ENCODE measurements at regions not wholly inside any gene's neighbourhood (a gene's known extent, or its start where the extent isn't known, plus 50 kb on each side); places are given as distances from the start of the nearest gene placed in this dataset.
"Not testable (repeated sequence)": the region's sequence is repeated elsewhere in the genome, so short reads cannot be mapped to it uniquely, and the experiment has no call there.

GRCh38 chr1:238340989-238341388, 450.3 kb upstream of the ZP4 start:
- TF ChIP-seq CTCF (IDR thresholded peaks at IDR 0.05; ENCODE audit: borderline replicate concordance, insufficient read depth, low read depth, low read length): no peak

GRCh38 chr1:238336531-238336930, 445.8 kb upstream of the ZP4 start:
- TF ChIP-seq CTCF (IDR thresholded peaks at IDR 0.05; ENCODE audit: borderline replicate concordance, insufficient read depth, low read depth, low read length): no peak

More at GRCh38 chr1:238340989-238341388, 450.3 kb upstream of the ZP4 start:
- no peak overlapping the region for H3K4me3 ChIP-seq (ENCODE audit: low read depth, low read length)

GRCh38 chr1:238334170-238334569, 443.4 kb upstream of the ZP4 start:
- no peak overlapping the region for H3K4me3 ChIP-seq (ENCODE audit: low read depth, low read length)
- no peak for TF ChIP-seq CTCF (IDR thresholded peaks at IDR 0.05; ENCODE audit: borderline replicate concordance, insufficient read depth, low read depth, low read length)

More at GRCh38 chr1:238336531-238336930, 445.8 kb upstream of the ZP4 start:
- no peak overlapping the region for H3K4me3 ChIP-seq (ENCODE audit: low read depth, low read length)

- H3K4me3 ChIP-seq (ENCODE audit: low read depth, low read length): no peak overlapping the region
- no peak for TF ChIP-seq CTCF (IDR thresholded peaks at IDR 0.05; ENCODE audit: borderline replicate concordance, insufficient read depth, low read depth, low read length)
These were observed 440.8 kb upstream of the ZP4 start for GRCh38 chr1:238331557-238331956.

- H3K4me3 ChIP-seq (ENCODE audit: low read depth, low read length): no peak overlapping the region
These were observed 438.9 kb upstream of the ZP4 start for GRCh38 chr1:238329671-238330070.

GRCh38 chr1:238327033-238327432, 436.3 kb upstream of the ZP4 start:
- H3K4me3 ChIP-seq (ENCODE audit: low read depth, low read length): not testable (repeated sequence)

More at GRCh38 chr1:238329671-238330070, 438.9 kb upstream of the ZP4 start:
- TF ChIP-seq CTCF (IDR thresholded peaks at IDR 0.05; ENCODE audit: borderline replicate concordance, insufficient read depth, low read depth, low read length): no peak

- not testable (repeated sequence) for H3K4me3 ChIP-seq (ENCODE audit: low read depth, low read length)
These were observed 435.8 kb upstream of the ZP4 start for GRCh38 chr1:238326479-238326878.

- TF ChIP-seq CTCF (IDR thresholded peaks at IDR 0.05; ENCODE audit: borderline replicate concordance, insufficient read depth, low read depth, low read length): no peak
- H3K4me3 ChIP-seq (ENCODE audit: low read depth, low read length): no peak overlapping the region
These were observed 433.6 kb upstream of the ZP4 start for GRCh38 chr1:238324211-238324864.

Measured in GM12875 (cell line).